ENCODE measurements at regions not wholly inside any gene's neighbourhood (a gene's known extent, or its start where the extent isn't known, plus 50 kb on each side); places are given as distances from the start of the nearest gene placed in this dataset.

- DNase-seq (ENCODE audit: low read depth in 1 of 2, low spot score in 1 of 2) = no peak
- CTCF ChIA-PET = no interaction called here
Measured at GRCh38 chr16:61150351-61150750, 885.9 kb downstream of the CDH8 start.

GRCh38 chr16:61149709-61150108 is 886.5 kb downstream of the CDH8 start:
- FAIRE-seq (no peak), DNase-seq (ENCODE audit: low read depth in 1 of 2, low spot score in 1 of 2) (no peak), ATAC-seq (no peak)
- ChIA-PET CTCF (no interaction called here), POLR2A (no interaction called here)
- H3K27ac ChIP-seq = no peak overlapping the region
- 0% methylated on average over 5 of the region's 5 CpGs for WGBS (ENCODE audit: missing lambda C conversion rate)
- H3K4me3 ChIP-seq = no peak overlapping the region
- no peaks in the 10 kb centered on the region for H3K9me3 ChIP-seq
- H3K4me1 ChIP-seq = no peaks in the 10 kb centered on the region
- TF ChIP-seq SMC3 (IDR thresholded peaks at IDR 0.05) (no peak), NPAS2 (CRISPR knock-in tag; IDR thresholded peaks at IDR 0.05; ENCODE audit: borderline replicate concordance) (no peak), SREBF2 (IDR thresholded peaks at IDR 0.05) (no peak), CTCF (IDR thresholded peaks at IDR 0.05) (no peak), ZNF302 (CRISPR knock-in tag; IDR thresholded peaks at IDR 0.05) (no peak), BHLHE40 (IDR thresholded peaks at IDR 0.05; ENCODE audit: low read depth, low read length) (no peak), REST (IDR thresholded peaks at IDR 0.05) (no peak), PBX3 (IDR thresholded peaks at IDR 0.05) (no peak)
- H3K4me2 ChIP-seq = no peak overlapping the region

More at GRCh38 chr16:61150351-61150750, 885.9 kb downstream of the CDH8 start:
- POLR2A ChIA-PET = no interaction called here
- WGBS (ENCODE audit: missing lambda C conversion rate) = under 1% methylated on average over 4 of the region's 4 CpGs
- H3K27ac ChIP-seq = no peak overlapping the region
- TF ChIP-seq PHF8 (IDR thresholded peaks at IDR 0.05; ENCODE audit: borderline replicate concordance, low read depth) (no peak), PBX3 (IDR thresholded peaks at IDR 0.05) (no peak), POLR2AphosphoS2 (conservative IDR thresholded peaks at IDR 0.05; ENCODE audit: low read length) (no peak), ELK1 (IDR thresholded peaks at IDR 0.05; ENCODE audit: low read depth, low read length) (no peak), NR3C1 (IDR thresholded peaks at IDR 0.05) (no peak), POLR2A (IDR thresholded peaks at IDR 0.05; ENCODE audit: low read length) (no peak), ZC3H11A (IDR thresholded peaks at IDR 0.05) (no peak)
- H3K4me2 ChIP-seq = no peak overlapping the region
- no peaks in the 10 kb centered on the region for H3K9me3 ChIP-seq
- FAIRE-seq = no peak
- no peak for ATAC-seq
- no peaks in the 10 kb centered on the region for H3K4me1 ChIP-seq
- H3K4me3 ChIP-seq = no peak overlapping the region

- FAIRE-seq (no peak), ATAC-seq (no peak), DNase-seq (ENCODE audit: low read depth in 1 of 2, low spot score in 1 of 2) (peak in 1 of 2 experiments; percentile 7)
- TF ChIP-seq PHF8 (IDR thresholded peaks at IDR 0.05; ENCODE audit: borderline replicate concordance, low read depth) (no peak), FOSL2 (IDR thresholded peaks at IDR 0.05) (no peak), FOSL2 (CRISPR knock-in tag; IDR thresholded peaks at IDR 0.05) (no peak), MYC (IDR thresholded peaks at IDR 0.05; ENCODE audit: borderline replicate concordance, low read length) (no peak), USF2 (IDR thresholded peaks at IDR 0.05) (0 out of 2 replicates have a peak, but pooled peaks have one; percentile 7)
- no peaks in the 10 kb centered on the region for H3K4me1 ChIP-seq
- ChIA-PET POLR2A (no interaction called here), CTCF (no interaction called here)
- H3K4me2 ChIP-seq = no peak overlapping the region
- H3K9me3 ChIP-seq = no peaks in the 10 kb centered on the region
- H3K27ac ChIP-seq = no peak overlapping the region
- no peak overlapping the region for H3K4me3 ChIP-seq
- 7% methylated on average over 3 of the region's 3 CpGs for WGBS (ENCODE audit: missing lambda C conversion rate)
Measured at GRCh38 chr16:61148930-61149329, 887.3 kb downstream of the CDH8 start.
